GM18873 (cell line): ENCODE measurements at regions not wholly inside any gene's neighbourhood (a gene's known extent, or its start where the extent isn't known, plus 50 kb on each side); places are given as distances from the start of the nearest gene placed in this dataset.

Experiments used
- ATAC-seq: cut with Tn5 transposase; IDR thresholded peaks from one replicate; pipeline ENCODE4 v1.9.1; 2021; ENCODE audit warnings: mild to moderate bottlenecking, moderate library complexity, moderate number of reproducible peaks; ENCODE audit not compliant: unreplicated experiment, low FRiP score

- ATAC-seq = no peak
Observed at GRCh38 chr2:67851016-67851415, 211.8 kb downstream of the C1D start.

- no peak for ATAC-seq
Observed at GRCh38 chr2:67851956-67852824, 210.6 kb downstream of the C1D start.

DNA sequence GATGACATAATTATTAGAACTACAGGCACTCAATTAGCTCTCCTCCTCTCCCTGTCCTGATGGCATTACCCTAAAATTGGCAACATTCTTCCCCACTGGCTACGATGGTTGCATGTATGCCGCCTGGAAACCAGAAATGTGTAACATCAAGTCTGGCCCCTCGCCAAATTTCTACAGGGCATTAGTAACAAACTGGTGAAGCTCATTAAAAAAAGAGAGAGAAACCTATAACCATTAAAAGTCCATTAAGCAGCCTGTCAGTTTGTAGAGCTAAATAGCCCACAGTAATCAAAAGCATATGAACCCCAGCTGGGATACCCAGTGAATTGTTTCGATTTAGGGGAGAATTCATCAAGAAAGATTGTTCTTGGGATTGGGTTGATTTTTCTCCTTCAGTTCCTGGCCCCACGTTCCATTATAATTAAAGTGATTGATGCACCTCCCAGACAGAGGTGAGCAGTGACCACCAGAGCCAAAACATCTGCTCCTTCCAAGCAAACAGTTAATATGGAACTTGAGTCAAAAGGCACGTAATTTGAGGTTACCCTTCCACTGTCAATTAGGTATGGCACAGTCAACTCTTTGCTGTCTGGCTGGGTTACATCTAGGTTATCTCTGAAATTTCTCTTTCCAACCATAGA, 208.6 kb downstream of the C1D start:
- no peak for ATAC-seq

DNA sequence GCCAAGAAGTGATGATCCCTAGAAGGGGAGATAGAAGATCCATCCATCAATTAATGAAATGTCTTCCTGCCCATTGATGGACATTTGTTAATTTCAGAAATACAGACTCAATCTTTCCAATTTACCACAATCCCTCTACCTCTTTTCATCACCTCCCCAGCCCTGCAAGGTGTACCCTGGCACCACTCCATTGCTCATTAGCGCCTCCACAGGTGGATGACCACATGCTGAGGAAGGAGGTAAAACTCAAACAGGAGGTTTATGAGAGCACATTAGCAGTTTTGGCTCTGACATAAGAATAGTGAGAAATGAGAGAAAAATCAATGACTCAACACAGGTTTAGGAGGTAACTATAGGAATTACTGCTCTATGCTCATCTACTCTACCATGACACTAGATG, 208.0 kb downstream of the C1D start:
- no peak for ATAC-seq

DNA sequence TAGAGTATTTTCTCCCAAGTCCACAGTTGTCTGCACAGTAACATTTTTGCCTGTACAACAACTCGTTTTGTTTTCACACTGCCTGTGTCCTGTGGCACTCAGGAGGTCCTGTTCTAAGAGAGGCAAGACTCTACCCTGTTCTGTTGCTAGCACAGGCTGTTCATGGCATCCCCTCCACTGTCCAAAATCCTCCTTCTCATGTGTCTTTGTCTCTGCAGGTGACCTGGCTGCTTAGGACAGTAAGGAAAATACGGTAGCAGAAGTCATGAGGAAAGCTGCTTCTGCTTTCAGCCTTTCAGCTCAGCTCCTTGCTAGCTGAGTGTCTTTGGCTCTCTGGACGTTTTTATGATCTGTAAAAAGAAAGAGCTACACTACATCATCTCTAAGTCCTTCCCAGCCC, 205.9 kb downstream of the C1D start:
- no peak for ATAC-seq

- ATAC-seq = no peak
Observed at GRCh38 chr2:67857836-67858235, 205.0 kb downstream of the C1D start.

DNA sequence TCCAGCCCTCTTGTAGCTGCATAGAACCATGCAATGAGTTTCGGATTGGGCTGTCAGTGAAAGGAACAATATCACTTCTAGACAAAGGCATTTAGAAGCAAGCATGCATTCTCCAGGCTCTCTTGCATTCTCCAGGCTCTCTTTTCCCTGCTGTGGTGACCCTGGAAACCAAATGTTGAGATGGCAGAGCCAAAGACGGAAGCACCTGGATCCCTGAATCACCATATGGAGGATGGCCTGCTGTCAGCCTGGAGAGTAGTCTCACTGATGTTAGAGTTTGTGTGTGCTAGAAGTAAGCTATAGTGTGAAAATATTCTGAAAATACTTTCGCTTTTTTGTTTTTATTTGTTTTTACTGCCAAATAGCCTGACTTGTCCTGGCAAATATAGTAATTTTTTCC, 203.9 kb downstream of the C1D start:
- no peak for ATAC-seq

DNA sequence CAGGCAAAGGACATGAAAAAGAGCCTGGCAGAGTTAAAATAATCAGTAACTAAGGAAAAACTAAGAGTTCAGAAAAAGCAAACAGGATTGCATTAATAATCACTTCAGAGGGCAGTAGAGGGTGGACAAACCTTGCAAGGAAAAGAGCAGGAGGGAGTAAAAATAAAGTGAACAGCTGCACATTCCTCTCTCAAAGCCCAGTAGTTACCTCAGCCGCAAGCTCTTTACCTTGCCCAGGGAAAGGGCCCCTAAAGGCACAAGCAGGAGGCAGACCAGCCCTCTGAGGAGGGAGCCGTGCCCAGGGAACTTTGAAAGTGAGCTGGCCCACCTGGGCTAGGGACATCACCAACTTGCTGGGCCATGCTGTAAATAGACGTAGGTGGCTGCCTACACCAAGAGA, 196.9 kb downstream of the C1D start:
- no peak for ATAC-seq

DNA sequence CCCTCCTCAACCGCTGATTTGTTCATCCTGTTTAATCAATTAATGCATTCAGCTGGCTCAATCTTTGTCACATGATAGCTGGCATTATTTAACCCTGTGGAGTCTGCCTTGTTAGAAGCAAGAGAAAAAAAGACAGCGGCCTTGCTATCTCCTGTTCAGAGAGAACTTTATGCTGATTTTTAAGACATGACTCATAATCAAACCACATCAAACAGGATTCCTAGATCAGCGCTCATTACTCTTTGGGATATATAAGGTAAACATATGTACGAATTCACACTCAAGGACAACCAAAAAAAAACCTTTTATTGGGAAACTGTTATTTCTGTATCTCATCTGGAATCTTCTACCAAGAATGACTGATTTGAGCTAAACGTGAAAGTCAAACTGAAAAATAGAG, 195.1 kb downstream of the C1D start:
- no peak for ATAC-seq

- no peak for ATAC-seq
Observed at GRCh38 chr2:67871686-67872412, 191.0 kb downstream of the C1D start.

DNA sequence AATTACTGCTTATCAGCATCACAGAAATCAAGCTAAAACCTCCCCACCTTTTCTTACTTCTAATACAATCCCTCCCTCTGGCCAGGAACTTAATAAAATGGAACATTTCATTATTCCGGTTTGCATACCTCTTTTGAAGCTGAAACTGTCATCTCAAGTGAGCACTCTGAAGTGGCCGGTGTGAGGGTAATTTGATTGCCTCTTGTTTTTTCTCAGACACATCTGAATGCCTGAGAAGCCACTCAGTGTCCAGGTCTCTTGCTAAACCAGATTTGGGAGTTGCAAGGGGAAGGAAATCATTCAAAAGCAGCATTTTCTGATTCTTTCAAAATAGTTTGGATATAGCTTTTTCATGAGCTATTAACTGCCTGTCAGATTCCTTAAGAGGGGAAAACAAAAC, 190.3 kb downstream of the C1D start:
- ATAC-seq = no peak

DNA sequence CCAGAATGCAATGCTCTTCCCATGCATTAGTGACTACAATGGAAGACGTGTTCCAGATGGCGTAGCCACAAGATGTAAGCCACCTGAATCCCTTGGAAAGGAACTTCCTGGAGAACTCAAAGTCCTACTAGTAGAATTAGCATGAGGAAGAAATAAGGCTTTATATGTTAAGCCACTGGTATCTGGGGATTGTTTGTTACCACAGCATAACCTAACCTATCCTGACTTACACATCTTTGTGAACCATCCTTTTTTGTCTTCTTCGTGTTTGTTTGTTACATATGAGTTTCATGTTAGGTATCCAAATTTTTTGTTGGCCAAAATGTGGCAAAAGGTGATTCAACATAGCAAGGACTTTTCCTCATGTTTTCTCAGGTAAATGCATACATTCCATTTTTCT, 188.9 kb downstream of the C1D start:
- no peak for ATAC-seq

DNA sequence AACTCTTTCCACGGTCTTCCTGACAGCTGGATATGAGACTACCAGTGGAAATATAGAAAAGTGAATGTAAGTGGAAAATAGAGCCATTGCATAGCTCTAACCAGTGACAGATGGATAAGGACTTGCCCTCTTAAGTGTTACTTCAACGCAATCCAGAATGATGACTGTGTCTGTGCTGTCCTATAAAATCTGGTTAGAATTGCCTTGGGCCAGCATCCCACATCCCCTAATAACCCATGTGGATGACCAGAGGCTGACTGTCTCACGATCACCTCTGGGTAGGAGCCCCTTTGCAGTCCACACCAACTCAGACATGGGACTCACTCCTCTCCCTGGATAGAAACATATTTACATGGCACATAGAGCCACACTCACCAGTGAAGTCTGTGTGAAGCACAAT, 186.6 kb downstream of the C1D start:
- no peak for ATAC-seq

DNA sequence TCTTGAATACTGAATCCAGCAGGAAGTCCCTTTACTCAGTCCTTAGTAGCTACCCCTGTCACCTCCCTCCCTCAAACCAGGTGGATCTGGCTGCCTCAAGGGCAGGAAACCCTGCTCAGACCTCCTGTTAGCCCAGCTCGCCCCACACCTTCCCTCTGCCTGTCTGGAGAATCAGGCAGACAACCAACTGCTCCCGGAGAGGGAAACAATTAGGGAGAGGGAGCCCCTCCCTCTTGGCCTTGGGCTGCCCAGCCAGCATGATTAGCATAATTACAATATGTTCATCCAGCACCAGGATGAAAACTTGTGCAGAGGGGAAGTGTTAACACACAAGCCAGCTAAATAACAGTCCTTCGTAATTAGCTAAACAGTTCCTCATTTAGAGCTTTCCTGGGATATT, 185.5 kb downstream of the C1D start:
- no peak for ATAC-seq

GRCh38 chr2:67878743-67879142, 184.1 kb downstream of the C1D start:
- no peak for ATAC-seq

- no peak for ATAC-seq
Observed at GRCh38 chr2:67879586-67880290, 183.1 kb downstream of the C1D start.

GRCh38 chr2:67880291-67880761, 182.5 kb downstream of the C1D start:
- no peak for ATAC-seq

DNA sequence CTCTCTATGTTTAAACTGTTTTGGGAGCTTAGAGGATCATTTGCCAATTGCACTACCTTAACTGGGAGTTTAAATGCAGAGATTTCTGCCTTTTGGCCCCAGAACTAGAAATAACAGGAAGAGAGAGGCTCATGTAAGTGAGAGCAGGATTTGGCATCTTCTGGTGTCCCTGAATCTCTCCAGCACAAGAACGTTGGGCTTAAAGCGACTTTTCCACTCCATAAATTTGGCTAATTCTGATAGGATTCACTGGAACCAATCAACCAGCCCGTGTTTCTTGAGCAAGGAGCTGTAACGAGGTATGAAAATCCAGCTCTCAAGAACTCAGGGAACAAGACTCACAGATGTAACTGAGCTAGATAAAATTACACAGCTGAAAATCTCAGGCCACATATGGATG, 181.0 kb downstream of the C1D start:
- ATAC-seq = no peak

- no peak for ATAC-seq
Observed at GRCh38 chr2:67883316-67884087, 179.3 kb downstream of the C1D start.
